A673 (cell line): ENCODE measurements at regions not wholly inside any gene's neighbourhood (a gene's known extent, or its start where the extent isn't known, plus 50 kb on each side); places are given as distances from the start of the nearest gene placed in this dataset.

Experiments used
- EZH2 ChIP-seq: fragments of 200-600 bp; sonication (generic); IDR thresholded peaks from 2 replicates; pipeline ENCODE4 v1.6.1; 2017; ENCODE audit warnings: borderline replicate concordance, low read depth, mild to moderate bottlenecking, mixed read lengths, antibody characterized with exemption, low read length; ENCODE audit not compliant: poor library complexity, severe bottlenecking
- TF ChIP-seq, protein P1 (sequence below): fragments of 300-800, 200-600 bp; sonication (generic); conservative IDR thresholded peaks from 2 replicates; pipeline ENCODE4 v1.5.1; 2017; ENCODE audit warnings: low read depth, mild to moderate bottlenecking, antibody characterized with exemption, low read length, moderate library complexity, mixed read lengths

DNA sequence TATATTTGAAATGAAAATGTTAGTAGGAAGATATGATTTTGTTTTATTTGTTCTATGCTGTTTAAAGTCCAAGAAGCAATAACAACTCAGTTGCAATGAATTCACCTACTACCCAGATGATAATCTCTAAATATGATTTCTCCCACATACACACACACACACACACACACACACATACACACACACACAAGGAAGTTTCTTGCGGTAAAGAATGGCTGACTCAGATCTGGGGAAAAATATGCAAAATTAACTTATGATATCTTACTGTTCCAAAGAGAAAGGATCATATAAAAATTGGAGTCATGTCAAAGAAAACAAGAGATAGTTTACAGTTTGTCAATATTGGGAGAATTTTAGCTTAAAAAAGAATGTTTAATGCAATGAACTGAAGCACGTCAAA, 456.7 kb downstream of the SLC16A7 start:
- TF ChIP-seq, protein P1, sequence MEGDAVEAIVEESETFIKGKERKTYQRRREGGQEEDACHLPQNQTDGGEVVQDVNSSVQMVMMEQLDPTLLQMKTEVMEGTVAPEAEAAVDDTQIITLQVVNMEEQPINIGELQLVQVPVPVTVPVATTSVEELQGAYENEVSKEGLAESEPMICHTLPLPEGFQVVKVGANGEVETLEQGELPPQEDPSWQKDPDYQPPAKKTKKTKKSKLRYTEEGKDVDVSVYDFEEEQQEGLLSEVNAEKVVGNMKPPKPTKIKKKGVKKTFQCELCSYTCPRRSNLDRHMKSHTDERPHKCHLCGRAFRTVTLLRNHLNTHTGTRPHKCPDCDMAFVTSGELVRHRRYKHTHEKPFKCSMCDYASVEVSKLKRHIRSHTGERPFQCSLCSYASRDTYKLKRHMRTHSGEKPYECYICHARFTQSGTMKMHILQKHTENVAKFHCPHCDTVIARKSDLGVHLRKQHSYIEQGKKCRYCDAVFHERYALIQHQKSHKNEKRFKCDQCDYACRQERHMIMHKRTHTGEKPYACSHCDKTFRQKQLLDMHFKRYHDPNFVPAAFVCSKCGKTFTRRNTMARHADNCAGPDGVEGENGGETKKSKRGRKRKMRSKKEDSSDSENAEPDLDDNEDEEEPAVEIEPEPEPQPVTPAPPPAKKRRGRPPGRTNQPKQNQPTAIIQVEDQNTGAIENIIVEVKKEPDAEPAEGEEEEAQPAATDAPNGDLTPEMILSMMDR = no peak
- no peak for TF ChIP-seq EZH2
